Neuronal stem cell (in vitro differentiated cells): ENCODE measurements at regions not wholly inside any gene's neighbourhood (a gene's known extent, or its start where the extent isn't known, plus 50 kb on each side); places are given as distances from the start of the nearest gene placed in this dataset.
A peak's percentile ranks its signal among the peaks of the same experiment; 100 is the strongest.
"Not testable (repeated sequence)": the region's sequence is repeated elsewhere in the genome, so short reads cannot be mapped to it uniquely, and the experiment has no call there.

Source experiments
- DNase-seq: peaks from one replicate; pipeline ENCODE4 v3.0.0-alpha.2; 2013; ENCODE audit warnings: low spot score
- H2AFZ ChIP-seq: one replicate; pipeline ENCODE4 v1.6.1; 2013; ENCODE audit warnings: mild to moderate bottlenecking, low read length, inconsistent platforms
- H2AK5ac ChIP-seq: 2 replicates; pipeline ENCODE4 v1.6.1; 2013; ENCODE audit warnings: low read depth, mild to moderate bottlenecking, inconsistent platforms, low read length, moderate library complexity, mixed read lengths
- H2BK120ac ChIP-seq: 2 replicates; pipeline ENCODE4 v1.6.1; 2013; ENCODE audit warnings: low read depth, mild to moderate bottlenecking, inconsistent platforms, low read length, moderate library complexity, mixed read lengths
- H2BK12ac ChIP-seq: one replicate; pipeline ENCODE4 v1.6.1; 2013; ENCODE audit warnings: low read length, inconsistent platforms
- H2BK15ac ChIP-seq: 2 replicates; pipeline ENCODE4 v1.6.1; 2013; ENCODE audit warnings: mild to moderate bottlenecking, low read length, inconsistent platforms, mixed read lengths
- H2BK5ac ChIP-seq: one replicate; pipeline ENCODE4 v1.6.1; 2013; ENCODE audit warnings: inconsistent platforms, mild to moderate bottlenecking, low read length, moderate library complexity
- H3K14ac ChIP-seq: one replicate; pipeline ENCODE4 v1.6.1; 2013; ENCODE audit warnings: low read length, inconsistent platforms
- H3K18ac ChIP-seq: 2 replicates; pipeline ENCODE4 v1.6.1; 2013; ENCODE audit warnings: low read length, inconsistent platforms
- H3K23ac ChIP-seq: 2 replicates; pipeline ENCODE4 v1.6.1; 2013; ENCODE audit warnings: low read depth, mild to moderate bottlenecking, mixed read lengths, low read length, inconsistent platforms; ENCODE audit not compliant: poor library complexity
- H3K27ac ChIP-seq: replicated peaks from 3 replicates; pipeline ENCODE4 v1.5.1; 2013; ENCODE audit warnings: low read length, inconsistent platforms
- H3K27me3 ChIP-seq, 3 experiments: 2 replicates each; pipeline ENCODE4 v1.6.1; 2013; ENCODE audit warnings: low read length in 3 of 3, mild to moderate bottlenecking in 2 of 3, inconsistent platforms in 1 of 3, low read depth in 1 of 3, mixed read lengths in 1 of 3, moderate library complexity in 1 of 3; ENCODE audit not compliant: control insufficient read depth in 3 of 3, insufficient read depth in 3 of 3
- H3K36me3 ChIP-seq, 2 donors: replicated peaks in 1 of 2; 2 replicates each; pipeline ENCODE4 v1.6.1; 2013; ENCODE audit warnings: low read length in 2 of 2; ENCODE audit not compliant: control insufficient read depth in 2 of 2, insufficient read depth in 2 of 2
- H3K4ac ChIP-seq: 2 replicates; pipeline ENCODE4 v1.6.1; 2013; ENCODE audit warnings: inconsistent platforms, mild to moderate bottlenecking, low read length, moderate library complexity
- H3K4me1 ChIP-seq, 2 donors: 1 replicate in 1 of 2; 2 replicates in 1 of 2; pipeline ENCODE4 v1.6.1; 2013; ENCODE audit warnings: low read length in 2 of 2, low read depth in 1 of 2; ENCODE audit not compliant: control insufficient read depth in 2 of 2, insufficient read depth in 1 of 2
- H3K4me2 ChIP-seq: one replicate; pipeline ENCODE4 v1.6.1; 2013; ENCODE audit warnings: mild to moderate bottlenecking, low read length, inconsistent platforms; ENCODE audit not compliant: insufficient read depth, poor library complexity, severe bottlenecking
- H3K4me3 ChIP-seq, 2 donors: 2 replicates each; pipeline ENCODE4 v1.5.1; 2013; ENCODE audit warnings: low read length in 2 of 2, mild to moderate bottlenecking in 2 of 2, inconsistent platforms in 1 of 2, moderate library complexity in 1 of 2
- H3K79me1 ChIP-seq: one replicate; pipeline ENCODE4 v1.6.1; 2013; ENCODE audit warnings: low read depth, mild to moderate bottlenecking, inconsistent platforms, low read length, moderate library complexity
- H3K9ac ChIP-seq: one replicate; pipeline ENCODE4 v1.6.1; 2013; ENCODE audit warnings: mild to moderate bottlenecking, low read depth, low read length, inconsistent platforms; ENCODE audit not compliant: poor library complexity
- H3K9me3 ChIP-seq, 2 donors: replicated peaks in 1 of 2; 2 replicates each; pipeline versions ENCODE3 to v1.6.1; 2013; ENCODE audit warnings: low read length in 2 of 2, mild to moderate bottlenecking in 2 of 2, inconsistent platforms in 1 of 2, low read depth in 1 of 2, mixed read lengths in 1 of 2, moderate library complexity in 1 of 2; ENCODE audit not compliant: control insufficient read depth in 2 of 2, insufficient read depth in 1 of 2
- H4K8ac ChIP-seq: one replicate; pipeline ENCODE4 v1.6.1; 2013; ENCODE audit warnings: low read depth, mild to moderate bottlenecking, inconsistent platforms, low read length, moderate library complexity
- H4K91ac ChIP-seq: one replicate; pipeline ENCODE4 v1.6.1; 2013; ENCODE audit warnings: low read length, low read depth, mild to moderate bottlenecking, inconsistent platforms; ENCODE audit not compliant: poor library complexity
- WGBS, 2 donors: extraction: QIAGEN DNeasy Blood & Tissue Kit; methylation state at CpG; one replicate each; pipeline ENCODE4 v1.1.7; 2013; ENCODE audit warnings: missing lambda C conversion rate in 2 of 2, mixed read lengths in 1 of 2; ENCODE audit not compliant: insufficient read length in 2 of 2, insufficient replicate concordance in 1 of 2; ENCODE audit errors: extremely low coverage in 2 of 2; 5-methylcytosine and 5-hydroxymethylcytosine counted together

DNA sequence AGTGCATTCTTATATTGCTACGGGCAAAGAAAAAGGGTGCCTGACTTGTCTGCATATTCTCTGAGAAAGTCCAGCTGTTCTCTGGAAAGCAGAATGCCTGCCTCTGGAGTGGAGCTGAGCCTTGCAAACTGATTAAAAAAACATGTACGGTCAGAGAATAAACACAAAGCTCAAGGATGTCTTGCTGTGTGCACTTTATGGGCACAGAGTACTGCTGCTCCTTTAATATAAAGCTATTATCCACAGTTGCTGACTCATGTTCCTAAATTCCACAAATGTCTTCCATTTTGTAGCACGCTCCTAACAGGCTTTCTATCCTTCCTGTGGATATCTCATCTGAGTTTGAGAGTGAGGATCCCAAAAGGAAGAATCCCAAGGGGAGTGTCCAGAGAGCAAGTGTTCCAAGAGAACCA is 229.0 kb downstream of the MREG start:
- no peak overlapping the region for H3K4ac ChIP-seq
- no peak overlapping the region for H4K91ac ChIP-seq
- H4K8ac ChIP-seq: no peak overlapping the region
- no peak overlapping the region for H3K23ac ChIP-seq
- no peak overlapping the region for H3K18ac ChIP-seq
- no peak overlapping the region for H3K4me2 ChIP-seq
- no peak overlapping the region for H2BK12ac ChIP-seq
- WGBS, 2 donors: no CpG with 5 or more reads among the region's 3 CpGs
- no peaks in the 10 kb centered on the region for H3K36me3 ChIP-seq
- H3K4me3 ChIP-seq: no peak overlapping the region
- no peak overlapping the region for H3K9ac ChIP-seq
- no peaks in the 10 kb centered on the region for H3K9me3 ChIP-seq
- no peak overlapping the region for H3K14ac ChIP-seq
- no peak overlapping the region for H2AK5ac ChIP-seq
- H3K4me1 ChIP-seq: peaks cover 0 to 6% of the 10 kb centered on the region in 2 donors
- H2BK5ac ChIP-seq: no peak overlapping the region
- H2BK120ac ChIP-seq: no peak overlapping the region
- H2AFZ ChIP-seq: peak overlapping the region; percentile 76
- DNase-seq: no peak
- no peak overlapping the region for H2BK15ac ChIP-seq
- no peaks in the 10 kb centered on the region for H3K27me3 ChIP-seq
- no peak overlapping the region for H3K27ac ChIP-seq
- H3K79me1 ChIP-seq: no peaks in the 10 kb centered on the region

DNA sequence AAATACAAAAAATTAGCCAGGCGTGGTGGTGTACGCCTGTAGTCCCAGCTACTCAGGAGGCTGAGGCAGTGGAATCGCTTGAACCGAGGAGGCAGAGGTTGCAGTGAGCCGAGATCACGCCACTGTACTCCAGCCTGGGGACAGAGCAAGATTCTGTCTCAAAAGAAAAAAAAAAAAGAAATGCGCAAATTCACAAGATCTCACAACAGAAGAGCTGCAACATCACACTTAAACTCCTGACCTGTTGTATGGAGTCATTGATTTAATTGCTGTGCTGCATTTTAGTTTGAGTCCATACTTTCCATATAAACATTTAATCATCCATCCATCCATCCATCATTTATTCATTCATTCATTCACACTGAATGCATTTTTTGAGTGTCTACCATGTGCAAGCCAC is 229.7 kb downstream of the MREG start:
- not testable (repeated sequence) for H3K9me3 ChIP-seq, H4K8ac ChIP-seq, H3K23ac ChIP-seq, H3K27me3 ChIP-seq, H2BK5ac ChIP-seq, H4K91ac ChIP-seq, DNase-seq, H2BK12ac ChIP-seq, H3K18ac ChIP-seq, H2BK15ac ChIP-seq, H3K14ac ChIP-seq, H3K9ac ChIP-seq, H2BK120ac ChIP-seq, H2AFZ ChIP-seq, H3K4me1 ChIP-seq, H3K79me1 ChIP-seq, H3K36me3 ChIP-seq, H3K4me3 ChIP-seq, H2AK5ac ChIP-seq, H3K4me2 ChIP-seq, H3K27ac ChIP-seq, H3K4ac ChIP-seq
- no CpG with 5 or more reads among the region's 7 CpGs for WGBS, 2 donors

DNA sequence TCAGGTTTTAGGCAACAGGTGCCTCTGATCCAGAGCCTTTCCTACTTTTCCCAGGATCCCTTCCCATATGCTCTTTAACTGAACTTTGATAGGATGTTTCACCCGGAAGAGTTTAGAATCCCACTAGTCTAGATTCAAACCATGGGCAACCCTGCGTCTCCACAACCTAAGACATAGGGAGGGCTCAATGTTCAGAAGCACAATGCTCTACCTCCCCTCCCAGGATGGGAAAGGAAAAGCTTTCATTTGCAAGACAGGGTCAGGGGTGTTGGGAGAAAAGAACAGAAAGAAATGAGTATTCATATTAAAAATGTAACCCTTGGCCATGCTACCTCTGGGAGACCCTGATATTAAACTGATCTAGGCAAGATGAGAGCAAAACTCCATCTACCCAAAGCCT is 230.4 kb downstream of the MREG start:
- no peak overlapping the region for H3K18ac ChIP-seq
- no peak overlapping the region for H2BK12ac ChIP-seq
- H2BK15ac ChIP-seq: no peak overlapping the region
- no peak overlapping the region for H3K9ac ChIP-seq
- H2BK120ac ChIP-seq: no peak overlapping the region
- DNase-seq: no peak
- no peak overlapping the region for H4K91ac ChIP-seq
- no peak overlapping the region for H2AFZ ChIP-seq
- H3K4me1 ChIP-seq: peaks cover 0 to 6% of the 10 kb centered on the region in 2 donors
- H3K23ac ChIP-seq: no peak overlapping the region
- no peak overlapping the region for H2AK5ac ChIP-seq
- H3K79me1 ChIP-seq: no peaks in the 10 kb centered on the region
- no peak overlapping the region for H3K4me3 ChIP-seq
- H3K4ac ChIP-seq: no peak overlapping the region
- H3K4me2 ChIP-seq: no peak overlapping the region
- no CpG with 5 or more reads among the region's 2 CpGs for WGBS, 2 donors
- no peaks in the 10 kb centered on the region for H3K27me3 ChIP-seq
- H3K9me3 ChIP-seq: no peaks in the 10 kb centered on the region
- H2BK5ac ChIP-seq: no peak overlapping the region
- H3K27ac ChIP-seq: no peak overlapping the region
- H3K14ac ChIP-seq: no peak overlapping the region
- no peaks in the 10 kb centered on the region for H3K36me3 ChIP-seq
- no peak overlapping the region for H4K8ac ChIP-seq

DNA sequence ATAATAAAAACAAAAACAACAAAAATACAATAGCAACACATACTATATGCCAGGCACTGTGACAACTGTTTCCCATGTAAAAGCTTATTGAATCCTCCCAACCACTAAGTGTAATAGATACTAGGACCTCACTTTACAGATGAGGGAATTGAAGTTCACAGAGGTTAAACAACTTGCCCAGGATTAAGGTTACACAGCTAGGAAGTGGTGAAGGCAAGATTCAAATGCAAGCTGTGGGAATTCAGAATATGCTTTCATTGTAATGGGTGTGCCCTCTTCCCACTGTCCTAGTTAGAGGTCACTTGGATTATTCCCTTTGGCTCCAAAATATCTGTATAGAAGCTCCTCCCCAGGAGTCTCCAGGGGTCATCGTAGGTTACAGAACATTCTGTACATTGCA is 231.1 kb downstream of the MREG start:
- Histone ChIP-seq H3K4me1 (peaks cover 0 to 6% of the 10 kb centered on the region in 2 donors), H3K4me2 (no peak overlapping the region), H2AK5ac (no peak overlapping the region), H3K9me3 (no peaks in the 10 kb centered on the region), H3K23ac (no peak overlapping the region), H3K4me3 (no peak overlapping the region), H2BK5ac (no peak overlapping the region), H4K91ac (no peak overlapping the region), H2BK12ac (no peak overlapping the region), H3K79me1 (no peaks in the 10 kb centered on the region), H2BK120ac (no peak overlapping the region), H2BK15ac (no peak overlapping the region), H4K8ac (no peak overlapping the region), H3K14ac (no peak overlapping the region), H3K4ac (no peak overlapping the region), H3K27me3 (no peaks in the 10 kb centered on the region), H3K9ac (no peak overlapping the region), H3K27ac (no peak overlapping the region), H3K18ac (no peak overlapping the region), H3K36me3 (no peaks in the 10 kb centered on the region), H2AFZ (no peak overlapping the region)
- no peak for DNase-seq
- no CpG with 5 or more reads among the region's 1 CpG for WGBS, 2 donors
